ENCODE measurements at regions not wholly inside any gene's neighbourhood (a gene's known extent, or its start where the extent isn't known, plus 50 kb on each side); places are given as distances from the start of the nearest gene placed in this dataset.
"Not testable (repeated sequence)": the region's sequence is repeated elsewhere in the genome, so short reads cannot be mapped to it uniquely, and the experiment has no call there.

DNA sequence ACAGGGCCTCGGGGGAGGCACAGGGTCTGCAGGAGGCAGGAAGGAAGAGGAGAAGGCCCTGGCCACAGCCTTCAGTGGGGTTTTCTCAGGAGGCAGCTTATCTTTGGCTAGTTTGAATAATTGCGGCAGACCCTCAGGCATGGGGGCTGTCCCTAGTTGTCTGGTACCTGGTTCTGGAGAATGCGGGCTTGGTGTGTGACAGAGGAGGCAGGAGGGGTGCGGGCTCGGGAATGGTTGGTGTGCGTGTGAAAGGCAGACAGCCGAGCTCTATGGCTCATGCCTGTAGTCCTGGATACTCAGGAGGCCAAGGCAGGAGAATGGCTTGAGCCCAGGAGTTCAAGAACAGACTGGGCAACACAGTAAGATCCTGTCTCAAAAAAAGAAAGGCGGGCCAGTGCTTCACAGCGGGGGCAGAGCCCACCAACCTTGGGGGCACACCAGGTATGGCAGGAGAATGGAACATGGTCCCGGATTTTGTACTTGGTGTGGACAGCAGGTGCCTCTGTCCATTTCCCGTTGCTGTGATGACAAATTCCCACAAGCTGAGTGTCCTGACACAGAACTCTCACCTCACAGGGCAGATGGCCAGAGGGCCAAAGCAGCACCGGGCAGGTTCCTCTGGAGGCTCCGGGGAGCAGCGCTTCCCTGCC lies 640.6 kb downstream of the TBC1D22A start:
- no peak for DNase-seq (ENCODE audit: low read depth in 2 of 2, low spot score in 1 of 2)

DNA sequence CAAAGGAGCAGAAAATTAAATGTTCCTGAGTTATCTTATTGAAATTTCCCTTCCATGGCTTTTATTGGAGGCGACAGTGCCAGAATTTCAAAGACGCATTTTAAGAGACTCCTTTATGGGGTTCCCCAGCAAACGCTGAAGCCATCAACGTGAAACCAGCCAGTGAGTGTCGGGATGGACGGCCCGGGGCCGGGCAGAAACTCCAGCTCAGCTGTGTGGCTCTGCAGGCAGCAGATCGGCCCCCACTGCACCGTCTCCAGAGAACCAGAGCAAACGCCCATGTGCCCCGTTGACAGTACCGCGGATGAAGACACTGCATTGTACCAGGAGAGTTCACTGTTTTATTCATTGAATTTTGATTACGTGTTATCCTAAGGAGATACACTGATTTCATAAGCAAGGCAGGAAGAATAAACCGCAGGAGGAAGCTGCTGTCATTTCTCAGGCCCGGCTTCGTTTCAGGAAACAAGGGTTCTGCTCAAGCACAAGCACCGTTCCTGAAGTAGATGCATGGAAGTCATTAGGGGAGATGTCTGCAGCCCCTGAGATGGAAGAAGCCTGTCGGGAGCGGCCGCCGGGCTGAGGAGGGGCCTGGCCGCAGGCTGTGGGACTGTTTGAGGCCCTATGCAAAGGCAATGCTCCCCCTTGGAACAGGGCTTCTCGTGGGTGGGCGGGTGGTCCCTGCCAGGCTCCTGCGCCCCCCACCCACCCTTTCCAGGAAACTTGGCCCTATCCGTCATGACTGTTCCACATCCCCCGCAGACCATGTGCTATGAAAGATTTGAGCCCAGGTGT lies 639.7 kb downstream of the TBC1D22A start:
- no peak for DNase-seq (ENCODE audit: low read depth in 2 of 2, low spot score in 1 of 2)

- DNase-seq (ENCODE audit: low read depth in 2 of 2, low spot score in 1 of 2): no peak
These were observed 639.1 kb downstream of the TBC1D22A start for GRCh38 chr22:47401592-47401898.

GRCh38 chr22:47400701-47401591 lies 638.5 kb downstream of the TBC1D22A start:
- DNase-seq (ENCODE audit: low read depth in 2 of 2, low spot score in 1 of 2): no peak

DNA sequence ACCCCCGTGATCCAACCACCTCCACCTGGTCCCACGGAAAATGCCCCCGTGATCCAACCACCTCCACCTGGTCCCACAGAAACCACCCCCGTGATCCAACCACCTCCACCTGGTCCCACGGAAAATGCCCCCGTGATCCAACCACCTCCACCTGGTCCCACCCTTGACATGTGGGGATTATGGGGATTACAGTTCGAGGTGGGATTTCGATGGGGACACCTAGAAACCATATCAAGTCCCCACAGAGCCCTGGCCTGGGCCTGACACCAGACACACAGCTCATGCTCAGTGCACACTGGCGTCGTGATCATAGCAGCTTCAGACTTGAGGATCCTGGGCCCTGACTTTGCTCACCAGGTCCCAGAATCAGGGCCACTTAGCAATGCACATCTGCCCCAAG lies 637.7 kb downstream of the TBC1D22A start:
- not testable (repeated sequence) for DNase-seq (ENCODE audit: low read depth in 2 of 2, low spot score in 1 of 2)

DNA sequence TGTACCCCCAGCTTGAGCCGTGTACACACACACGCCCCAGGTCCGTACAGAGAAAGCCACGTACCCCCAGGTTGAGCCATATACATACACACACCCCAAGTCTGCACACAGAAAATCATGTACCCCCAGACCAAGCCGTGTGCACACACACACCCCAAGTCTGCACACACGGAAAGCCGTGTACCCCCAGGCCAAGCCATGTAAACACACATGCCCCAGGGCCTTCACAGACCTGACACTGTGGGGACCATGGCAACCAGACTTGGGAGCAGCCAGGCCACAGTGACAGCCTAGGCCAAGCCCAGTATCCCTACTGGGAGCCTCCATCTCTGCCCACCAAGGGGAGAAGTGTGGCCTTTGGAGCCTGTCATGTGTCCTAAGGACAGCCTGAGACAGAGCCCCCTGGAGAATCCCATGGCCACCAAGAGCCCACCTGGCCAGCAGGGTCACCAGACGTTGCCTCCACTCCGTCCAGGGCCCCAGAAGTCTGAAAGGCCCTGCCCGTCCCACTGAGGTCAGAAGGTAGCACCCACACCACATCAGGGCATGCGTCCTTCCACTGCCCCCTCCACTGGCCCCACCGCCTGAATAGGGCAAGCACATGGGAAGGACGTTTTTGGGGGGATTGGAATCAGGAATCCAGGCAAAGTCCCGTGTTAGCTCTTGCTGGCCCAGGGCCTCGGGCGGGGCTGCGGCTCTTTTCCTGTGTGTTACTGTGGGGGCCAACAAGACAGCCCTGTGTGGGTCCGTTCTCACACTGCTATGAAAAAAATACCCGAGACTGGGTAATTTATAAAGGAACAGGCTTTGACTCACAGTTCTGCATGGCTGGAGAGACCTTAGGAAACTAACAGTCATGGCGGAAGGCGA lies 636.7 kb downstream of the TBC1D22A start:
- no peak for DNase-seq (ENCODE audit: low read depth in 2 of 2, low spot score in 1 of 2)

- no peak for DNase-seq (ENCODE audit: low read depth in 2 of 2, low spot score in 1 of 2)
These were observed 636.0 kb downstream of the TBC1D22A start for GRCh38 chr22:47398491-47398890.

GRCh38 chr22:47397673-47398072 lies 635.2 kb downstream of the TBC1D22A start:
- no peak for DNase-seq (ENCODE audit: low read depth in 2 of 2, low spot score in 1 of 2)

- DNase-seq (ENCODE audit: low read depth in 2 of 2, low spot score in 1 of 2): no peak
These were observed 634.1 kb downstream of the TBC1D22A start for GRCh38 chr22:47396515-47396914.

- no peak for DNase-seq (ENCODE audit: low read depth in 2 of 2, low spot score in 1 of 2)
These were observed 633.7 kb downstream of the TBC1D22A start for GRCh38 chr22:47396105-47396504.

GRCh38 chr22:47395481-47395880 lies 633.0 kb downstream of the TBC1D22A start:
- DNase-seq (ENCODE audit: low read depth in 2 of 2, low spot score in 1 of 2): no peak

DNA sequence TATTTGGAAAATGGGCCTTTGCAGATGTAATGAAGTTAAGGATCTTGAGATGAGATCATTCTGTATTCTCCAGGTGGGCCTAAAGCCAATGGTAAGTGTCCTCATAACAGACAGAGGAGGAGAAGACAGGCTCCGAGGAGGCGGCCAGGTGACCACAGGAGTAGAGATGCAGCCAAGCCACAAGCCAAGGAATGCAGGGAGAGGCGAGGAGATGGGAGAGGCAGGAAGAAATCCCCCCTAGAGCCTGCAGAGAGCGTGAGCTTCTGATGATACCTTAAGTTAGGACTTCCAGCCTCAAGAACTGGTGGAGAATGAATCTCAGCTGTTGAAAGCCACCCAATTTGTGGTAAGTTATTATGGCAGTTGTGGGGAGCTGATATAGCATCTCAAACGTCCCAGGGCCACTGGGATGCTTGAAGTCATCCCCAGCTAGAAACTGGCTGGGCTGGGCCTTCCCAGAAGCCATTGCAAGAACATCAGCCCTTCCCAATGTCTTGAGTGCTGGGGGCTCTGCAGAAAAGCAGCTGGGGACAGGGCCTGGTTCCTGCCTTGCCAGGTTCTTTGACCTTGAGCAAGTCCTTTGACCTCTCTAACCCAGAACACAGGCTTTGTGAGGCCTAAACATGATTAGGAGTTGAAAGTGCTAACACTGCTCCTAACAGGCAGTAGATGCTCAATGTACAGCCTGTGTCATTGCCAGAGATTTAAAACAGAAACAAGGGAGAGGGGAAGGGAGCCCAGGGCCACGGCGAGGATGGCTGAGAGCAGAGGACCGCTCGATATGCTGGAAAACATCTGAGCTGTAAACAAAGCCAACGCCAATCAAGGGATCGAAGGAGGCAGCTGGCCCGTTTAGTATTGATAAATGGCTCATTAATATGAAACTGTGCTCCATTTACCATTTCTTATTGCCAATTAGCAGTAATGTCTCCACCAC lies 632.3 kb downstream of the TBC1D22A start:
- no peak for DNase-seq (ENCODE audit: low read depth in 2 of 2, low spot score in 1 of 2)

DNA sequence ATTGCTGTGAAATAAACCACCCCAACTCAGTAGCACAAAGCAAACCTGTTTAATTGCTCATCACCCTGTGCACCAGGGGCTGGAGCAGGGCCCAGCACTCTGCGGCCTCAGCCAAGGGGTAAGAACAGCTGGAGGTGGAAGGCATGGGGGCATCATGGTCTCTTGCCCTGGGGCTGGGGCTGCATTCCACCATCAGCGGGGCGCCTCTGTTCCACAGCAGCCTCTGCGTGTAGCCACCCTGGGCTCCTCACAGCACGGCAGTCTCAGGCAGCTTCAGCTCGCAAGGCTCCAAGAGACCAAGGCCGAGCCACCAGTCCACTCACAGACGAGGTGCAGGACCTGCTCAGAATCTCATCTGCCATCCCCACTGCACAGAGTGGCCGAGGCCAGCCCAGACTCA lies 630.7 kb downstream of the TBC1D22A start:
- DNase-seq (ENCODE audit: low read depth in 2 of 2, low spot score in 1 of 2): no peak

DNA sequence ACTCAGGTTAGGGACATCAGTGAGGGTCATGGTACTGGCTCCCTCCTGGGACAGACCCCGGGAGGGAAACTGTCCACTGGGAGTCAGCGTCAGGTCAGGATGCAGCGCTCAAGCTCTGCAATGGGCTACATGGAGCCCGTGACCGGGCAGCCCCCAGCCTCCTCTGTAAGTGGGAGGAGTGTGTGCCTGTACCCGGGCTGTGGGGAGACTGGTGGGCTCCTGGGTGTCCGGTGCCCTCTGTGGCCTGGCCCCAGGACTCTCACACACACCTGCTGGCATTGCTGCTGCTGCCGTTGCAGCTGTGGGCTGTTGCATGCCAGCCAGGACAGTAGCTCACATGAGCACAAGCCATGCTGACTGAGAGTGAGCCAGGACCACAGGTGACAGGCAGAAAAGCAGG lies 630.3 kb downstream of the TBC1D22A start:
- DNase-seq (ENCODE audit: low read depth in 2 of 2, low spot score in 1 of 2): no peak

DNA sequence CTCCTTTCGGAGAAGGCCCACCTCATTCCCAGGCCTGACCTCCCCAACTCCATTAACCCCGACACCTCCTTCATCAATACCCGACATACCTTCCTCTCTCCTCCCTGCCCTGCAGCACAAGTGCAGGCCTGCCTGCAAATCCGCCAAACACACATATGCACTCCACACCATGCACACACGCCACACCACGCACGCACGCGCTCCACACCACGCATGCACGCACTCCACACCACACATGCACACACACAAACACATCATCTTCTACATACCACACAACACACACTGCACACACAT lies 629.6 kb downstream of the TBC1D22A start:
- no peak for DNase-seq (ENCODE audit: low read depth in 2 of 2, low spot score in 1 of 2)

DNA sequence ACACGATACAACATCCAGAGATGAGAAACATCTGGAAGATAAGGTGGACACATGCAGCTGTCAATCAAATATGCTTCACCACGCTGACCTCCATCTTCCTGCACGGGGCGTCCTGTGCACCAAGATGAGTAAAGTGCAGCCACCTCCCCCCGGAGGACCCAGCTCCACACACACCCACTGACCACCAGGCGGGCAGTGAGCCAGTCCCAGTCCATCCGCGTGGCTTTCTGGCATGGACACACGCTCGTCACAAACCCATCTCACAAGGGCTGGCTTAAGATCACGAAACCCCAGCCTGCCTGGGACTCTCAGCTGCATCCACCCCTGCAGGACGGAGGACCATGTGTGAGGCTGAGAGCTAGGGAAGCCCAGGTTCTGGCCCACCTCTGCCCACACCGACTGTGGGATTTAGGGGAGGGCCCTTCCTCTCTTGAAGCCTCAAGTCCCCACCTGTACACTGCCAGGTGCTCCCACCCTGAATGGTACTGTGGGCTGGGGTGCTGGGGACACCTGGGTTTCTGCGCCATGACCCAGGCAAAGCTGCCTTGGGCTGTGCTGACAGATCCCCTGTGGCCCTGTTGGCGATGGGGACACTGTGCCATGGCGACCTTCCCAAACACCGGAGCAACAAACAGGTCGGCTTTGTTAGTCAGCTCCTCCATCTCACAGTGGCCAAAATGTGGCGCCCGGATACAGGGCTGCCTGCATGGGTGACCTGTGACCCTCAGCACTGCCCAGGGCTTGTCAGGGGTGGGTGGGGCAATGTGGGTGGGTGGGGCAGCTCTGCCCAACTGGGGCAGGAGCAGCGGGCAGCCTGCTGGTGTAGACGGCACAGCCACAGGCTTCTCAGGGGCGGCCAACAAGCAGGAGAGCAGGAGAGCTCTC lies 629.0 kb downstream of the TBC1D22A start:
- no peak for DNase-seq (ENCODE audit: low read depth in 2 of 2, low spot score in 1 of 2)

DNA sequence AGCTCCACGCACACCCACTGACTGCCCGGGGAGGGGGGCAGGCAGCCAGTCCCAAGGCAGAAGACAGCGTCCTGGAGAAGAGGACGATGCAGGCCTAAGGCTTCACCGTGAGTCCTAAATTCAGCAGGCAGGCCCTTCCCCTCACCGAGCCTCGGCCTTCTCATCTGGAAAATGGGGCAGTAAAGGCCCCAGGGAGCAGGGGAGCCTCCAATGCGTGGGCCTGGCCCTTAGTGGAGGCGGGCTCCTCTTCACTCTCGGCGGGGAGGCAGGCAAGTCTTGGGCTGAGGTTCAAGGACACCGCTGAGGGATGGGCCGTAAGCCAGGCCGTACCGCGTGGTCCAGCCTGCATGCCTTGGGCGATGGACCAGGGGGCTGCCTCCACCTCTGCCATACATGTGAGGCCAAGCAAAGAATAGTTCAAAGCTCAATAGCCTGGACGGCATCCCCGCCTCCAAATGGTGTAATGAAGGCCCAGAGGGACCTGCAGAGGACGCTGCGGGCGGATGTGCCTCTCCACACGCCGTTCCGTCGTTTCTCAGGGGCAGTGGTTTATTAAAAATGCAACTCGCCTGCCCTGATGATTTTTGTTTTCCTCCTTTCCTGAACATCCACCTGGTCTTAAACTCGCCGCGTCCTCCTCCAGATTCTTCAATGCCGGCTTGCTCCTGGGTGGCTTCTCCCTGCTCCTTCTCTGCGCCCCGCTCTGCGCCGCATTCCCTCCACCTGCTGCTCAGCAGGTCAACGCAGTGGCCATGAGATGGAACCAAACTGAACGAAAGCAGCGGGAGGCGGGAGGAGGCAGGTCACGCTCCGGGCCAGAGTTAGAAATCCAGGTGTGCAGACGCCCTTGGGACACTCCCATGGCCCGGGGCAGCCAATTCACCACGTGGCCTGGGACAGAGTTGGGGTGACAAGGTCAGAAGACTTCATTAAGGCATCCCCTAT lies 627.8 kb downstream of the TBC1D22A start:
- DNase-seq (ENCODE audit: low read depth in 2 of 2, low spot score in 1 of 2): no peak

- no peak for DNase-seq (ENCODE audit: low read depth in 2 of 2, low spot score in 1 of 2)
These were observed 626.8 kb downstream of the TBC1D22A start for GRCh38 chr22:47389201-47389600.

Measured in stimulated activated CD8-positive, alpha-beta memory T cell treated with anti-CD3 and anti-CD28 coated beads, Interleukin-4, amount 100 ng/mL, for 4 hours (primary cell).